ENCODE measurements at regions not wholly inside any gene's neighbourhood (a gene's known extent, or its start where the extent isn't known, plus 50 kb on each side); places are given as distances from the start of the nearest gene placed in this dataset.

GRCh38 chr4:119833611-119834010 lies 205.0 kb upstream of the PDE5A start:
- intact Hi-C loops (cut with micrococcal nuclease) (no loop called here), in situ Hi-C loops (cut with MboI) (no loop called here)
- TF ChIP-seq ATF6 (CRISPR knock-in tag; IDR thresholded peaks at IDR 0.05) (no peak), RBM22 (IDR thresholded peaks at IDR 0.05; ENCODE audit: low read depth, low read length, poor library complexity, severe bottlenecking) (no peak), NFIX (CRISPR knock-in tag; IDR thresholded peaks at IDR 0.05; ENCODE audit: low read depth) (no peak), PHF21A (IDR thresholded peaks at IDR 0.05; ENCODE audit: borderline replicate concordance, low read depth) (no peak), ZNF197 (CRISPR knock-in tag; IDR thresholded peaks at IDR 0.05; ENCODE audit: low read depth) (no peak), ZNF609 (CRISPR knock-in tag; IDR thresholded peaks at IDR 0.05; ENCODE audit: borderline replicate concordance) (no peak), SIRT6 (IDR thresholded peaks at IDR 0.05; ENCODE audit: low read depth, low read length) (no peak), ZEB2 (IDR thresholded peaks at IDR 0.05) (no peak), RFX7 (CRISPR knock-in tag; IDR thresholded peaks at IDR 0.05) (no peak), ZNF347 (CRISPR knock-in tag; IDR thresholded peaks at IDR 0.05; ENCODE audit: low read depth) (no peak), ARID4B (CRISPR knock-in tag; IDR thresholded peaks at IDR 0.05) (no peak), ZNF699 (CRISPR knock-in tag; IDR thresholded peaks at IDR 0.05; ENCODE audit: insufficient replicate concordance) (no peak)
- ChIA-PET POLR2A (no interaction called here), CTCF (ENCODE audit: low intra/inter-chr PET ratio) (no interaction called here)
- Histone ChIP-seq H3K9me1 (ENCODE audit: control insufficient read depth, insufficient read depth, low read length) (no peaks in the 10 kb centered on the region), H4K20me1 (replicated peaks; ENCODE audit: control insufficient read depth, insufficient read depth, low read length) (no peaks in the 10 kb centered on the region), H3K79me2 (ENCODE audit: control insufficient read depth, insufficient read depth, low read length) (no peaks in the 10 kb centered on the region), H3K4me3 (no peak overlapping the region), H3K4me2 (ENCODE audit: insufficient read depth, low read length) (no peak overlapping the region), H3K4me1 (replicated peaks in 1 of 2; ENCODE audit: control insufficient read depth in 2 of 2, insufficient read depth in 2 of 2, low read length in 2 of 2) (no peaks in the 10 kb centered on the region), H3K9me3 (replicated peaks; ENCODE audit: control insufficient read depth, insufficient read depth, low read depth, low read length) (no peaks in the 10 kb centered on the region), H3K36me3 (ENCODE audit: control insufficient read depth, insufficient read depth, low read length) (no peaks in the 10 kb centered on the region), H3K9ac (ENCODE audit: insufficient read depth in 1 of 2, low read depth in 2 of 2, low read length in 2 of 2) (no peak overlapping the region), H2AFZ (ENCODE audit: low read depth, low read length) (no peak overlapping the region), H3K27ac (ENCODE audit: extremely low read depth, low read depth, low read length) (no peak overlapping the region), H3K27me3 (ENCODE audit: control insufficient read depth in 2 of 2, insufficient read depth in 2 of 2, low read length in 2 of 2) (no peaks in the 10 kb centered on the region)
- FAIRE-seq (no peak), ATAC-seq (no peak), DNase-seq (ENCODE audit: extremely low read depth in 1 of 4, low spot score in 3 of 4) (no peak)
- no TSS peak for BruUV-seq (replicated peaks)
- WGBS (ENCODE audit: insufficient coverage, low coverage, missing lambda C conversion rate) = 0% methylated on average over 4 of the region's 4 CpGs

All from K562 (cell line).